NCI-H128 (cell line): ENCODE measurements at regions not wholly inside any gene's neighbourhood (a gene's known extent, or its start where the extent isn't known, plus 50 kb on each side); places are given as distances from the start of the nearest gene placed in this dataset.

Source experiments
- DNase-seq: peaks from one replicate; lab custom pipeline; 2025; ENCODE audit not compliant: unreplicated experiment; lab: John Stamatoyannopoulos, UW

GRCh38 chr11:12315024-12315423 lies 62.3 kb upstream of the PARVA start:
- no peak for DNase-seq

GRCh38 chr11:12316432-12316831 lies 60.9 kb upstream of the PARVA start:
- no peak for DNase-seq

- DNase-seq, result peak; percentile 94
Measured at GRCh38 chr11:12318791-12319438, 58.5 kb upstream of the PARVA start.

GRCh38 chr11:12319461-12319951 lies 57.9 kb upstream of the PARVA start:
- DNase-seq, result peak; percentile 94

- peak; percentile 54 for DNase-seq
Measured at GRCh38 chr11:12319988-12320387, 57.4 kb upstream of the PARVA start.

GRCh38 chr11:12321217-12321937 lies 56.0 kb upstream of the PARVA start:
- no peak for DNase-seq

GRCh38 chr11:12324585-12324984 lies 52.8 kb upstream of the PARVA start:
- no peak for DNase-seq
